Keratinocyte (primary cell): ENCODE measurements at regions not wholly inside any gene's neighbourhood (a gene's known extent, or its start where the extent isn't known, plus 50 kb on each side); places are given as distances from the start of the nearest gene placed in this dataset.

Source experiments
- DNase-seq: peaks from one replicate; pipeline ENCODE4 v3.0.0-alpha.2; 2011; ENCODE audit warnings: low read depth, missing footprints, low spot score
- FAIRE-seq: peaks from 2 replicates; lab custom pipeline; 2011; peaks lifted over from hg19 to GRCh38; lab: Jason Lieb, UNC
- H2AFZ ChIP-seq: 2 replicates; pipeline ENCODE4 v1.6.0; 2012; ENCODE audit warnings: low read length, control low read depth, inconsistent platforms; ENCODE audit not compliant: control insufficient read depth
- H3K27ac ChIP-seq: 2 replicates; pipeline ENCODE4 v1.5.1; 2011; ENCODE audit warnings: low read length; ENCODE audit not compliant: control insufficient read depth, insufficient read depth
- H3K27me3 ChIP-seq: 3 replicates; pipeline ENCODE4 v1.6.0; 2011; ENCODE audit warnings: low read length; ENCODE audit not compliant: control insufficient read depth, insufficient read depth; ENCODE audit errors: extremely low read depth
- H3K36me3 ChIP-seq, 2 experiments: 2 replicates in 1 of 2; 3 replicates in 1 of 2; pipeline ENCODE4 v1.5.1; 2011; ENCODE audit warnings: low read length in 2 of 2, mild to moderate bottlenecking in 1 of 2; ENCODE audit not compliant: control insufficient read depth in 2 of 2, insufficient read depth in 2 of 2; ENCODE audit errors: extremely low read depth in 1 of 2
- H3K4me1 ChIP-seq: 3 replicates; pipeline ENCODE4 v1.5.1; 2011; ENCODE audit warnings: low read length; ENCODE audit not compliant: control insufficient read depth, insufficient read depth; ENCODE audit errors: extremely low read depth
- H3K4me2 ChIP-seq: 3 replicates; pipeline ENCODE4 v1.6.0; 2011; ENCODE audit warnings: low read depth, low read length; ENCODE audit not compliant: control insufficient read depth, insufficient read depth; ENCODE audit errors: extremely low read depth
- H3K4me3 ChIP-seq, 3 experiments: fragments of 200-600 bp in 1 of 3; sonication (generic) in 1 of 3; 2 replicates in 2 of 3; 3 replicates in 1 of 3; pipeline ENCODE4 v1.5.1; 2011 to 2016; ENCODE audit warnings: low read length in 3 of 3, mild to moderate bottlenecking in 3 of 3, control low read depth in 2 of 3, inconsistent platforms in 1 of 3, low read depth in 1 of 3, mixed read lengths in 1 of 3, mixed run types in 1 of 3, moderate library complexity in 1 of 3; ENCODE audit not compliant: control insufficient read depth in 2 of 3, insufficient read depth in 2 of 3; ENCODE audit errors: extremely low read depth in 1 of 3
- H3K79me2 ChIP-seq: 2 replicates; pipeline ENCODE4 v1.6.0; 2012; ENCODE audit warnings: low read length; ENCODE audit not compliant: control insufficient read depth, insufficient read depth
- H3K9ac ChIP-seq: 3 replicates; pipeline ENCODE4 v1.6.0; 2011; ENCODE audit warnings: low read length; ENCODE audit not compliant: control insufficient read depth, insufficient read depth; ENCODE audit errors: extremely low read depth
- H3K9me1 ChIP-seq: 3 replicates; pipeline ENCODE4 v1.6.0; 2011; ENCODE audit warnings: low read length; ENCODE audit not compliant: control insufficient read depth, insufficient read depth; ENCODE audit errors: extremely low read depth
- H3K9me3 ChIP-seq: 2 replicates; pipeline ENCODE4 v1.5.1; 2012; ENCODE audit warnings: low read depth, low read length; ENCODE audit not compliant: control insufficient read depth
- H4K20me1 ChIP-seq: 3 replicates; pipeline ENCODE4 v1.6.0; 2011; ENCODE audit warnings: low read length; ENCODE audit not compliant: control insufficient read depth, insufficient read depth; ENCODE audit errors: extremely low read depth
- CTCF ChIP-seq, 3 experiments: IDR thresholded peaks in 1 of 3; conservative IDR thresholded peaks in 1 of 3; optimal IDR thresholded peaks in 1 of 3; 2 replicates in 2 of 3; 3 replicates in 1 of 3; pipeline versions ENCODE3 to v1.5.1; 2011; ENCODE audit warnings: low read length in 3 of 3, mild to moderate bottlenecking in 3 of 3, moderate library complexity in 2 of 3, control low read depth in 1 of 3, inconsistent platforms in 1 of 3; ENCODE audit not compliant: insufficient read depth in 2 of 3; ENCODE audit errors: extremely low read depth in 1 of 3
- EZH2 ChIP-seq: IDR thresholded peaks from one replicate; pipeline ENCODE4 v1.6.1; 2012; ENCODE audit warnings: inconsistent platforms, mild to moderate bottlenecking, low read length, moderate library complexity
- dilution Hi-C: fragments of 300-500 bp; cut with MboI; formaldehyde crosslinking; loops from one replicate; pipeline ENCODE4 v1.7.0; 2020; ENCODE audit warnings: low sequenced_read_pairs; ENCODE audit not compliant: extremely low pct_ligation_motif_present

GRCh38 chr13:78759704-78760103 lies 100.7 kb upstream of the OBI1 start:
- H2AFZ ChIP-seq, result no peak overlapping the region
- no peaks in the 10 kb centered on the region for H3K79me2 ChIP-seq
- H3K27ac ChIP-seq, result no peak overlapping the region
- no peaks in the 10 kb centered on the region for H3K4me1 ChIP-seq
- dilution Hi-C loops, result no loop called here
- DNase-seq (no peak), FAIRE-seq (no peak)
- no peaks in the 10 kb centered on the region for H3K27me3 ChIP-seq
- no peaks in the 10 kb centered on the region for H3K9me3 ChIP-seq
- no peaks in the 10 kb centered on the region for H3K9me1 ChIP-seq
- no peak overlapping the region for H3K4me3 ChIP-seq
- no peak for TF ChIP-seq CTCF (optimal IDR thresholded peaks at IDR 0.05 in 1 of 3, IDR thresholded peaks at IDR 0.05 in 1 of 3, conservative IDR thresholded peaks at IDR 0.05 in 1 of 3; ENCODE audit: extremely low read depth in 1 of 3, insufficient read depth in 2 of 3, low read length in 3 of 3)
- no peak for TF ChIP-seq EZH2
- H3K36me3 ChIP-seq, result no peaks in the 10 kb centered on the region
- no peak overlapping the region for H3K9ac ChIP-seq
- no peak overlapping the region for H3K4me2 ChIP-seq
- no peaks in the 10 kb centered on the region for H4K20me1 ChIP-seq

DNA sequence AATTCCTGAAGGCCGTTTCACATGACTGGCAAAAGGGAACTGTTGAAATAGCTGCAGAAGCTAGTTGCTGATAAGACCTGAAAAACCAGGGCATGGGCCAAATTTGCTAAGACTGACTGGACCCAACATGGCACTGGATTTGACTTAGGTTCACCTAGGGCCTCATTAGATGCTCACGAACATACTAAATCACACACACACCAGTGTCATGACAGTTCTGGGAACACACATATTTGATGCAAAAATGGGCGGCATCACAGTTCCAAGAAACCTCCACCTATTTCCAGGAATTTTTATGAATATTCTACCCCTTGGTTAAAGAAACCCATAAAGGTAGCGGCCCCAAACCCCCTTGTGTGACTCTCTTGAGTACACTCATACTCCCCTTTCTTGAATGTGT lies 99.6 kb upstream of the OBI1 start:
- H4K20me1 ChIP-seq, result no peaks in the 10 kb centered on the region
- H3K4me3 ChIP-seq, result no peak overlapping the region
- DNase-seq, result no peak
- no peaks in the 10 kb centered on the region for H3K27me3 ChIP-seq
- dilution Hi-C loops, result no loop called here
- H3K9me1 ChIP-seq, result no peaks in the 10 kb centered on the region
- H3K36me3 ChIP-seq, result no peaks in the 10 kb centered on the region
- FAIRE-seq, result no peak
- H3K9ac ChIP-seq, result no peak overlapping the region
- H3K4me2 ChIP-seq, result no peak overlapping the region
- TF ChIP-seq EZH2 (no peak), CTCF (optimal IDR thresholded peaks at IDR 0.05 in 1 of 3, IDR thresholded peaks at IDR 0.05 in 1 of 3, conservative IDR thresholded peaks at IDR 0.05 in 1 of 3; ENCODE audit: extremely low read depth in 1 of 3, insufficient read depth in 2 of 3, low read length in 3 of 3) (no peak)
- H3K9me3 ChIP-seq, result no peaks in the 10 kb centered on the region
- no peak overlapping the region for H3K27ac ChIP-seq
- H3K79me2 ChIP-seq, result no peaks in the 10 kb centered on the region
- no peaks in the 10 kb centered on the region for H3K4me1 ChIP-seq
- no peak overlapping the region for H2AFZ ChIP-seq
